Psoas muscle (tissue), 7 donors: ENCODE measurements at regions not wholly inside any gene's neighbourhood (a gene's known extent, or its start where the extent isn't known, plus 50 kb on each side); places are given as distances from the start of the nearest gene placed in this dataset.

ENCODE experiments used
- ATAC-seq, 4 donors: fragments of 200-7000 bp; cut with Tn5 transposase; one replicate each; pipeline ENCODE4 v1.9.1; 2020; ENCODE audit warnings: moderate library complexity in 3 of 4, mild to moderate bottlenecking in 2 of 4
- DNase-seq, 2 donors: peaks; one replicate each; pipeline ENCODE4 v3.0.0-alpha.2; 2020
- H3K27ac ChIP-seq: fragments of 200-600 bp; one replicate; pipeline ENCODE4 v1.8.0; 2022
- H3K27me3 ChIP-seq, 3 donors: fragments of 200-600 bp in 1 of 3; one replicate each; pipeline versions ENCODE4 v1.6.1 to v1.8.0; 2013 to 2022; ENCODE audit warnings: low read length in 2 of 3, mild to moderate bottlenecking in 2 of 3, moderate library complexity in 1 of 3; ENCODE audit not compliant: insufficient read depth in 3 of 3
- H3K36me3 ChIP-seq, 2 donors: fragments of 200-600 bp in 1 of 2; one replicate each; pipeline versions ENCODE4 v1.6.1 to v1.8.0; 2013 to 2022; ENCODE audit warnings: low read depth in 1 of 2, mild to moderate bottlenecking in 1 of 2, moderate library complexity in 1 of 2; ENCODE audit not compliant: insufficient read depth in 1 of 2
- H3K4me1 ChIP-seq: fragments of 200-600 bp; one replicate; pipeline ENCODE4 v1.8.0; 2022
- H3K4me3 ChIP-seq: fragments of 200-600 bp; one replicate; pipeline ENCODE4 v1.8.0; 2022; ENCODE audit warnings: mild to moderate bottlenecking
- H3K9me3 ChIP-seq: fragments of 200-600 bp; one replicate; pipeline ENCODE4 v1.8.0; 2022
- WGBS, 3 donors: extraction: QIAGEN DNeasy Blood & Tissue Kit; methylation state at CpG; one replicate each; pipeline versions ENCODE4 v1.1.6 to v1.1.7; 2013; 5-methylcytosine and 5-hydroxymethylcytosine counted together
- intact Hi-C, 2 donors: fragments of 100-400 bp; cut with DNase I; formaldehyde crosslinking; loops; one replicate each; pipeline versions ENCODE4 v1.11.0 to v1.14.2; 2022
- TF ChIP-seq, protein P1 (sequence below): fragments of 200-600 bp; IDR thresholded peaks from one replicate; pipeline ENCODE4 v1.8.0; 2022; ENCODE audit warnings: antibody characterized with exemption
- donor health status: healthy with polysubstance abuse.
- donor health status: DM: no; HTN: no; CAD: no; lungs with moderate emphysema.
- donor health status: Bipolar disorder and iron deficiency.
- donor health status: healthy.
- donor health status: DM: yes; HTN: yes; CAD: no.
- donor health status: DM: no; HTN: no; CAD: no.
- donor health status: DM: yes; HTN: yes; CAD: no.

DNA sequence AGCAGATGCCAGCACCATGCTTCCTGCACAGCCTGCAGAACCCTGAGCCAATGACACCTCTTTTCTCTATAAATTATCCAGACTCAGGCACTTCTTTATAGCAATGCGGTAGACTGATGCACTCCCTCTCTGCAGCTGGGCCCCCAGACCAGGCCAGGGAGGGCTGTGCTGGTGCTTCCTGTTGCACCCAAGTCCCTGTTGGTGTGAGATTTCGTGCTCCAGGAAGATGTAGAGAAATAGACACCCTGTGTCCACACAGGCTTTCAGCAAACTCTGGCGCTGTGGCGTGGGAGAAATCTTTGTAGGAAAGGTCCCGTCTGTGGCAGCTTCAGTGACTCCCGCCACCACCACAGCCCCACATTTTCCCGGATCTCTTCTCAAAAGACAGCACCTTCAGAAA lies 572.2 kb downstream of the GALR1 start:
- ATAC-seq (no peak), DNase-seq (no peak)
- Histone ChIP-seq H3K9me3 (no peaks in the 10 kb centered on the region), H3K4me1 (no peaks in the 10 kb centered on the region), H3K36me3 (no peaks in the 10 kb centered on the region), H3K4me3 (no peak overlapping the region), H3K27me3 (no peaks in the 10 kb centered on the region), H3K27ac (no peak overlapping the region)
- intact Hi-C loops, result no loop called here
- 92 to 94% (median 92%) methylated on average over 7 of the region's 7 CpGs for WGBS, 3 donors
- TF ChIP-seq, protein P1, sequence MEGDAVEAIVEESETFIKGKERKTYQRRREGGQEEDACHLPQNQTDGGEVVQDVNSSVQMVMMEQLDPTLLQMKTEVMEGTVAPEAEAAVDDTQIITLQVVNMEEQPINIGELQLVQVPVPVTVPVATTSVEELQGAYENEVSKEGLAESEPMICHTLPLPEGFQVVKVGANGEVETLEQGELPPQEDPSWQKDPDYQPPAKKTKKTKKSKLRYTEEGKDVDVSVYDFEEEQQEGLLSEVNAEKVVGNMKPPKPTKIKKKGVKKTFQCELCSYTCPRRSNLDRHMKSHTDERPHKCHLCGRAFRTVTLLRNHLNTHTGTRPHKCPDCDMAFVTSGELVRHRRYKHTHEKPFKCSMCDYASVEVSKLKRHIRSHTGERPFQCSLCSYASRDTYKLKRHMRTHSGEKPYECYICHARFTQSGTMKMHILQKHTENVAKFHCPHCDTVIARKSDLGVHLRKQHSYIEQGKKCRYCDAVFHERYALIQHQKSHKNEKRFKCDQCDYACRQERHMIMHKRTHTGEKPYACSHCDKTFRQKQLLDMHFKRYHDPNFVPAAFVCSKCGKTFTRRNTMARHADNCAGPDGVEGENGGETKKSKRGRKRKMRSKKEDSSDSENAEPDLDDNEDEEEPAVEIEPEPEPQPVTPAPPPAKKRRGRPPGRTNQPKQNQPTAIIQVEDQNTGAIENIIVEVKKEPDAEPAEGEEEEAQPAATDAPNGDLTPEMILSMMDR, result no peak

GRCh38 chr18:77822632-77823031 lies 573.0 kb downstream of the GALR1 start:
- 59 to 64% (median 64%) methylated on average over 12 of the region's 12 CpGs for WGBS, 3 donors
- Histone ChIP-seq H3K4me3 (no peak overlapping the region), H3K9me3 (no peaks in the 10 kb centered on the region), H3K27me3 (no peaks in the 10 kb centered on the region), H3K27ac (no peak overlapping the region), H3K4me1 (no peaks in the 10 kb centered on the region), H3K36me3 (no peaks in the 10 kb centered on the region)
- intact Hi-C loops, result no loop called here
- TF ChIP-seq, protein P1, result no peak
- no peak for ATAC-seq
- DNase-seq, result no peak

GRCh38 chr18:77833807-77834206 lies 584.2 kb downstream of the GALR1 start:
- WGBS, 3 donors, result 86 to 90% (median 89%) methylated on average over 5 of the region's 5 CpGs
- ATAC-seq (no peak), DNase-seq (no peak)
- TF ChIP-seq, protein P1, result no peak
- Histone ChIP-seq H3K27ac (no peak overlapping the region), H3K4me3 (no peak overlapping the region), H3K4me1 (no peaks in the 10 kb centered on the region), H3K36me3 (no peaks in the 10 kb centered on the region), H3K9me3 (no peaks in the 10 kb centered on the region), H3K27me3 (no peaks in the 10 kb centered on the region)
- intact Hi-C loops, result no loop called here

GRCh38 chr18:77851802-77852201 lies 602.2 kb downstream of the GALR1 start:
- Histone ChIP-seq H3K27ac (no peak overlapping the region), H3K36me3 (no peaks in the 10 kb centered on the region), H3K4me1 (no peaks in the 10 kb centered on the region), H3K9me3 (no peaks in the 10 kb centered on the region), H3K27me3 (no peaks in the 10 kb centered on the region), H3K4me3 (no peak overlapping the region)
- DNase-seq (no peak), ATAC-seq (no peak)
- TF ChIP-seq, protein P1, result no peak
- intact Hi-C loops, result no loop called here
- 34 to 46% (median 34%) methylated on average over 9 of the region's 9 CpGs for WGBS, 3 donors

- 89 to 90% (median 90%) methylated on average over 12 of the region's 12 CpGs for WGBS, 3 donors
- no peak overlapping the region for H3K4me3 ChIP-seq
- no peaks in the 10 kb centered on the region for H3K4me1 ChIP-seq
- intact Hi-C loops, result no loop called here
- H3K27me3 ChIP-seq, result no peaks in the 10 kb centered on the region
- TF ChIP-seq, protein P1, result no peak
- H3K9me3 ChIP-seq, result no peaks in the 10 kb centered on the region
- no peak overlapping the region for H3K27ac ChIP-seq
- no peaks in the 10 kb centered on the region for H3K36me3 ChIP-seq
- DNase-seq (no peak), ATAC-seq (no peak)
These were observed 604.2 kb downstream of the GALR1 start for GRCh38 chr18:77853859-77854258.
